Liver (tissue), 8 donors: ENCODE measurements at regions not wholly inside any gene's neighbourhood (a gene's known extent, or its start where the extent isn't known, plus 50 kb on each side); places are given as distances from the start of the nearest gene placed in this dataset.

Experiments
- DNase-seq: peaks from one replicate; pipeline ENCODE4 v3.0.0-alpha.2; 2017; ENCODE audit warnings: low spot score
- H3K27ac ChIP-seq, 2 donors: one replicate each; pipeline ENCODE4 v1.7.0; 2013; ENCODE audit warnings: inconsistent platforms in 2 of 2, low read length in 2 of 2, control low read depth in 1 of 2, low read depth in 1 of 2, mild to moderate bottlenecking in 1 of 2
- H3K27me3 ChIP-seq, 4 donors: one replicate each; pipeline versions ENCODE4 v1.6.1 to v1.7.0; 2013; ENCODE audit warnings: low read length in 3 of 4, inconsistent platforms in 1 of 4, mild to moderate bottlenecking in 1 of 4, moderate library complexity in 1 of 4; ENCODE audit not compliant: control insufficient read depth in 4 of 4, insufficient read depth in 4 of 4
- H3K36me3 ChIP-seq, 4 donors: one replicate each; pipeline versions ENCODE4 v1.6.1 to v1.7.0; 2013; ENCODE audit warnings: low read length in 3 of 4, mild to moderate bottlenecking in 3 of 4, low read depth in 1 of 4, moderate library complexity in 1 of 4; ENCODE audit not compliant: control insufficient read depth in 4 of 4, insufficient read depth in 3 of 4
- H3K4me1 ChIP-seq, 4 donors: one replicate each; pipeline versions ENCODE4 v1.6.1 to v1.7.0; 2013; ENCODE audit warnings: low read length in 3 of 4, mild to moderate bottlenecking in 3 of 4, moderate library complexity in 1 of 4; ENCODE audit not compliant: control insufficient read depth in 4 of 4, insufficient read depth in 4 of 4
- H3K4me3 ChIP-seq, 3 donors: one replicate each; pipeline versions ENCODE4 v1.6.1 to v1.7.0; 2013; ENCODE audit warnings: low read length in 3 of 3, control low read depth in 1 of 3, low read depth in 1 of 3, mild to moderate bottlenecking in 1 of 3
- H3K9ac ChIP-seq, 2 donors: one replicate each; pipeline ENCODE4 v1.7.0; 2013; ENCODE audit warnings: low read length in 2 of 2, mild to moderate bottlenecking in 2 of 2, moderate library complexity in 2 of 2, control low read depth in 1 of 2, low read depth in 1 of 2
- H3K9me3 ChIP-seq, 4 donors: one replicate each; pipeline versions ENCODE4 v1.6.1 to v1.7.0; 2013; ENCODE audit warnings: low read length in 3 of 4; ENCODE audit not compliant: control insufficient read depth in 4 of 4
- EGR1 ChIP-seq, 2 donors: IDR thresholded peaks; 2 replicates each; pipeline ENCODE4 v1.6.1; 2016 to 2018; ENCODE audit warnings: antibody characterized with exemption in 2 of 2, low read depth in 2 of 2
- FOXA1 ChIP-seq: IDR thresholded peaks from 2 replicates; pipeline ENCODE4 v1.6.1; 2016; ENCODE audit warnings: antibody characterized with exemption
- FOXA2 ChIP-seq: IDR thresholded peaks from 2 replicates; pipeline ENCODE4 v1.6.1; 2016; ENCODE audit warnings: antibody characterized with exemption
- GABPA ChIP-seq, 2 donors: IDR thresholded peaks in 1 of 2; conservative IDR thresholded peaks in 1 of 2; 2 replicates each; pipeline ENCODE4 v1.6.1; 2016; ENCODE audit warnings: antibody characterized with exemption in 2 of 2, mild to moderate bottlenecking in 1 of 2, moderate library complexity in 1 of 2
- HNF4A ChIP-seq, 2 donors: conservative IDR thresholded peaks; 2 replicates each; pipeline ENCODE4 v1.6.1; 2016; ENCODE audit warnings: antibody characterized with exemption in 2 of 2, mild to moderate bottlenecking in 2 of 2
- HNF4G ChIP-seq: IDR thresholded peaks from 2 replicates; pipeline ENCODE4 v1.6.1; 2016; ENCODE audit warnings: antibody characterized with exemption
- JUND ChIP-seq, 2 donors: IDR thresholded peaks; 2 replicates each; pipeline ENCODE4 v1.6.1; 2016; ENCODE audit warnings: antibody characterized with exemption in 2 of 2
- NR2F2 ChIP-seq: IDR thresholded peaks from 2 replicates; pipeline ENCODE4 v1.6.1; 2016; ENCODE audit warnings: antibody characterized with exemption
- RAD21 ChIP-seq, 2 donors: IDR thresholded peaks; 2 replicates each; pipeline ENCODE4 v1.6.1; 2016; ENCODE audit warnings: antibody characterized with exemption in 2 of 2, mild to moderate bottlenecking in 2 of 2
- REST ChIP-seq: IDR thresholded peaks from 2 replicates; pipeline ENCODE4 v1.6.1; 2016; ENCODE audit warnings: antibody characterized with exemption, mild to moderate bottlenecking
- RXRA ChIP-seq, 2 donors: IDR thresholded peaks; 2 replicates each; pipeline ENCODE4 v1.6.1; 2017 to 2018; ENCODE audit warnings: antibody characterized with exemption in 2 of 2, mild to moderate bottlenecking in 1 of 2
- SP1 ChIP-seq: IDR thresholded peaks from 2 replicates; pipeline ENCODE4 v1.6.1; 2018; ENCODE audit warnings: antibody characterized with exemption, mild to moderate bottlenecking
- TAF1 ChIP-seq: conservative IDR thresholded peaks from 2 replicates; pipeline ENCODE4 v1.6.1; 2016; ENCODE audit warnings: antibody characterized with exemption, mild to moderate bottlenecking
- YY1 ChIP-seq: IDR thresholded peaks from 2 replicates; pipeline ENCODE4 v1.6.1; 2016; ENCODE audit warnings: antibody characterized with exemption, mild to moderate bottlenecking
- WGBS: extraction: QIAGEN DNeasy Blood & Tissue Kit; methylation state at CpG from one replicate; pipeline ENCODE4 v1.1.7; 2013; 5-methylcytosine and 5-hydroxymethylcytosine counted together
- TF ChIP-seq, protein P1 (sequence below): IDR thresholded peaks from 2 replicates; pipeline ENCODE4 v1.6.1; 2016; ENCODE audit warnings: antibody characterized with exemption
- TF ChIP-seq, protein P2 (sequence below): fragments of 150-350 bp; IDR thresholded peaks from 2 replicates; pipeline ENCODE4 v1.5.1; 2017; ENCODE audit warnings: improper control_type of control experiment, low read depth, low read length; ENCODE audit not compliant: missing input control
- TF ChIP-seq, protein P3 (sequence below): IDR thresholded peaks from 2 replicates; pipeline ENCODE4 v1.6.1; 2016; ENCODE audit warnings: antibody characterized with exemption
- TF ChIP-seq, protein P4 (sequence below): IDR thresholded peaks from 2 replicates; pipeline ENCODE4 v1.6.1; 2016; ENCODE audit warnings: antibody characterized with exemption
- donor health status: healthy.
- donor health status: healthy.
- donor health status: healthy.
- donor health status: healthy.
- donor health status: healthy.

- WGBS: 82% methylated on average over 1 of the region's 1 CpG
- no peak overlapping the region for H3K27ac ChIP-seq
- peaks cover 0 to 2% (median 0%) of the 10 kb centered on the region in 4 donors for H3K27me3 ChIP-seq
- TF ChIP-seq YY1: no peak
- no peak for TF ChIP-seq EGR1 (IDR thresholded peaks at IDR 0.05; ENCODE audit: low read depth in 2 of 2)
- TF ChIP-seq REST: no peak
- TF ChIP-seq, protein P1, sequence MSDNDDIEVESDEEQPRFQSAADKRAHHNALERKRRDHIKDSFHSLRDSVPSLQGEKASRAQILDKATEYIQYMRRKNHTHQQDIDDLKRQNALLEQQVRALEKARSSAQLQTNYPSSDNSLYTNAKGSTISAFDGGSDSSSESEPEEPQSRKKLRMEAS: no peak
- no peak overlapping the region for H3K4me3 ChIP-seq
- no peaks in the 10 kb centered on the region for H3K9me3 ChIP-seq
- no peaks in the 10 kb centered on the region for H3K4me1 ChIP-seq
- H3K9ac ChIP-seq: no peak overlapping the region
- H3K36me3 ChIP-seq: no peaks in the 10 kb centered on the region
- DNase-seq: no peak
These were observed 855.1 kb upstream of the ACVR2A start for GRCh38 chr2:146989741-146990140.

- H3K36me3 ChIP-seq: no peaks in the 10 kb centered on the region
- WGBS: 89% methylated on average over 2 of the region's 2 CpGs
- no peak overlapping the region for H3K4me3 ChIP-seq
- H3K27me3 ChIP-seq: peaks cover 0 to 2% (median 0%) of the 10 kb centered on the region in 4 donors
- H3K9me3 ChIP-seq: no peaks in the 10 kb centered on the region
- H3K27ac ChIP-seq: no peak overlapping the region
- no peak for DNase-seq
- H3K4me1 ChIP-seq: no peaks in the 10 kb centered on the region
- no peak overlapping the region for H3K9ac ChIP-seq
- TF ChIP-seq, protein P2, sequence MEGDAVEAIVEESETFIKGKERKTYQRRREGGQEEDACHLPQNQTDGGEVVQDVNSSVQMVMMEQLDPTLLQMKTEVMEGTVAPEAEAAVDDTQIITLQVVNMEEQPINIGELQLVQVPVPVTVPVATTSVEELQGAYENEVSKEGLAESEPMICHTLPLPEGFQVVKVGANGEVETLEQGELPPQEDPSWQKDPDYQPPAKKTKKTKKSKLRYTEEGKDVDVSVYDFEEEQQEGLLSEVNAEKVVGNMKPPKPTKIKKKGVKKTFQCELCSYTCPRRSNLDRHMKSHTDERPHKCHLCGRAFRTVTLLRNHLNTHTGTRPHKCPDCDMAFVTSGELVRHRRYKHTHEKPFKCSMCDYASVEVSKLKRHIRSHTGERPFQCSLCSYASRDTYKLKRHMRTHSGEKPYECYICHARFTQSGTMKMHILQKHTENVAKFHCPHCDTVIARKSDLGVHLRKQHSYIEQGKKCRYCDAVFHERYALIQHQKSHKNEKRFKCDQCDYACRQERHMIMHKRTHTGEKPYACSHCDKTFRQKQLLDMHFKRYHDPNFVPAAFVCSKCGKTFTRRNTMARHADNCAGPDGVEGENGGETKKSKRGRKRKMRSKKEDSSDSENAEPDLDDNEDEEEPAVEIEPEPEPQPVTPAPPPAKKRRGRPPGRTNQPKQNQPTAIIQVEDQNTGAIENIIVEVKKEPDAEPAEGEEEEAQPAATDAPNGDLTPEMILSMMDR: no peak
- TF ChIP-seq, protein P3, sequence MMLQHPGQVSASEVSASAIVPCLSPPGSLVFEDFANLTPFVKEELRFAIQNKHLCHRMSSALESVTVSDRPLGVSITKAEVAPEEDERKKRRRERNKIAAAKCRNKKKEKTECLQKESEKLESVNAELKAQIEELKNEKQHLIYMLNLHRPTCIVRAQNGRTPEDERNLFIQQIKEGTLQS: no peak
- TF ChIP-seq HNF4A (conservative IDR thresholded peaks at IDR 0.05) (no peak), NR2F2 (no peak), JUND (IDR thresholded peaks at IDR 0.05) (no peak), RAD21 (IDR thresholded peaks at IDR 0.05) (no peak), SP1 (no peak), TAF1 (no peak), FOXA2 (no peak), HNF4G (no peak), EGR1 (IDR thresholded peaks at IDR 0.05; ENCODE audit: low read depth in 2 of 2) (no peak), RXRA (IDR thresholded peaks at IDR 0.05) (no peak), YY1 (no peak), GABPA (IDR thresholded peaks at IDR 0.05 in 1 of 2, conservative IDR thresholded peaks at IDR 0.05 in 1 of 2) (no peak), FOXA1 (no peak), REST (no peak)
- TF ChIP-seq, protein P1: no peak
- TF ChIP-seq, protein P4, sequence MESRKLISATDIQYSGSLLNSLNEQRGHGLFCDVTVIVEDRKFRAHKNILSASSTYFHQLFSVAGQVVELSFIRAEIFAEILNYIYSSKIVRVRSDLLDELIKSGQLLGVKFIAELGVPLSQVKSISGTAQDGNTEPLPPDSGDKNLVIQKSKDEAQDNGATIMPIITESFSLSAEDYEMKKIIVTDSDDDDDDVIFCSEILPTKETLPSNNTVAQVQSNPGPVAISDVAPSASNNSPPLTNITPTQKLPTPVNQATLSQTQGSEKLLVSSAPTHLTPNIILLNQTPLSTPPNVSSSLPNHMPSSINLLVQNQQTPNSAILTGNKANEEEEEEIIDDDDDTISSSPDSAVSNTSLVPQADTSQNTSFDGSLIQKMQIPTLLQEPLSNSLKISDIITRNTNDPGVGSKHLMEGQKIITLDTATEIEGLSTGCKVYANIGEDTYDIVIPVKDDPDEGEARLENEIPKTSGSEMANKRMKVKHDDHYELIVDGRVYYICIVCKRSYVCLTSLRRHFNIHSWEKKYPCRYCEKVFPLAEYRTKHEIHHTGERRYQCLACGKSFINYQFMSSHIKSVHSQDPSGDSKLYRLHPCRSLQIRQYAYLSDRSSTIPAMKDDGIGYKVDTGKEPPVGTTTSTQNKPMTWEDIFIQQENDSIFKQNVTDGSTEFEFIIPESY: no peak
These were observed 856.8 kb upstream of the ACVR2A start for GRCh38 chr2:146987996-146988395.
